NCI-H526 treated with DMSO at 0.1 percent for 48 hours (cell line): ENCODE measurements at regions not wholly inside any gene's neighbourhood (a gene's known extent, or its start where the extent isn't known, plus 50 kb on each side); places are given as distances from the start of the nearest gene placed in this dataset.

Source experiments
- DNase-seq: peaks from one replicate; lab custom pipeline; 2025; lab: John Stamatoyannopoulos, UW

- DNase-seq = no peak
Observed at GRCh38 chr18:78701771-78702396, 277.7 kb upstream of the SALL3 start.

- no peak for DNase-seq
Observed at GRCh38 chr18:78703291-78703690, 276.3 kb upstream of the SALL3 start.

- no peak for DNase-seq
Observed at GRCh38 chr18:78704971-78705461, 274.6 kb upstream of the SALL3 start.

GRCh38 chr18:78709261-78709809, 270.3 kb upstream of the SALL3 start:
- no peak for DNase-seq

- no peak for DNase-seq
Observed at GRCh38 chr18:78711316-78711715, 268.3 kb upstream of the SALL3 start.

GRCh38 chr18:78711971-78712370, 267.6 kb upstream of the SALL3 start:
- no peak for DNase-seq

- DNase-seq = no peak
Observed at GRCh38 chr18:78713069-78713468, 266.5 kb upstream of the SALL3 start.

GRCh38 chr18:78713726-78714125, 265.9 kb upstream of the SALL3 start:
- DNase-seq = no peak

GRCh38 chr18:78716022-78716421, 263.6 kb upstream of the SALL3 start:
- DNase-seq = no peak

GRCh38 chr18:78716581-78716980, 263.0 kb upstream of the SALL3 start:
- no peak for DNase-seq

- DNase-seq = no peak
Observed at GRCh38 chr18:78717051-78717765, 262.4 kb upstream of the SALL3 start.

GRCh38 chr18:78717766-78718150, 261.9 kb upstream of the SALL3 start:
- DNase-seq = no peak

- no peak for DNase-seq
Observed at GRCh38 chr18:78719821-78720220, 259.8 kb upstream of the SALL3 start.

- no peak for DNase-seq
Observed at GRCh38 chr18:78720456-78721237, 259.0 kb upstream of the SALL3 start.

- DNase-seq = no peak
Observed at GRCh38 chr18:78721238-78721875, 258.3 kb upstream of the SALL3 start.

GRCh38 chr18:78721981-78722380, 257.6 kb upstream of the SALL3 start:
- no peak for DNase-seq

GRCh38 chr18:78722386-78722785, 257.2 kb upstream of the SALL3 start:
- DNase-seq = no peak

- no peak for DNase-seq
Observed at GRCh38 chr18:78722929-78723710, 256.5 kb upstream of the SALL3 start.

- DNase-seq = no peak
Observed at GRCh38 chr18:78724214-78724914, 255.3 kb upstream of the SALL3 start.

- DNase-seq = no peak
Observed at GRCh38 chr18:78725426-78725825, 254.2 kb upstream of the SALL3 start.
